Esophagus muscularis mucosa (tissue), 3 donors: ENCODE measurements at regions not wholly inside any gene's neighbourhood (a gene's known extent, or its start where the extent isn't known, plus 50 kb on each side); places are given as distances from the start of the nearest gene placed in this dataset.

ENCODE experiments used
- CTCF ChIP-seq, 3 experiments: fragments of 200-600 bp in 2 of 3; fragments of 450-650 bp in 1 of 3; sonication (generic) in 2 of 3; IDR thresholded peaks; one replicate each; pipeline ENCODE4 v1.5.1; 2017 to 2019; ENCODE audit warnings: antibody characterized with exemption in 3 of 3, mild to moderate bottlenecking in 2 of 3, moderate library complexity in 1 of 3
- POLR2A ChIP-seq: fragments of 450-650 bp; IDR thresholded peaks from one replicate; pipeline ENCODE4 v1.6.1; 2017; ENCODE audit warnings: antibody characterized with exemption, moderate library complexity, mild to moderate bottlenecking, low read depth
- POLR2AphosphoS5 ChIP-seq, 2 donors: sonication (generic); formaldehyde crosslinking; IDR thresholded peaks; one replicate each; pipeline ENCODE4 v1.6.1; 2017; ENCODE audit warnings: antibody characterized with exemption in 2 of 2

- TF ChIP-seq CTCF (IDR thresholded peaks at IDR 0.05) (no peak), POLR2AphosphoS5 (IDR thresholded peaks at IDR 0.05) (no peak), POLR2A (no peak)
Measured at GRCh38 chr12:13368431-13368830, 171.9 kb downstream of the EMP1 start.
